ENCODE measurements at regions not wholly inside any gene's neighbourhood (a gene's known extent, or its start where the extent isn't known, plus 50 kb on each side); places are given as distances from the start of the nearest gene placed in this dataset.

DNA sequence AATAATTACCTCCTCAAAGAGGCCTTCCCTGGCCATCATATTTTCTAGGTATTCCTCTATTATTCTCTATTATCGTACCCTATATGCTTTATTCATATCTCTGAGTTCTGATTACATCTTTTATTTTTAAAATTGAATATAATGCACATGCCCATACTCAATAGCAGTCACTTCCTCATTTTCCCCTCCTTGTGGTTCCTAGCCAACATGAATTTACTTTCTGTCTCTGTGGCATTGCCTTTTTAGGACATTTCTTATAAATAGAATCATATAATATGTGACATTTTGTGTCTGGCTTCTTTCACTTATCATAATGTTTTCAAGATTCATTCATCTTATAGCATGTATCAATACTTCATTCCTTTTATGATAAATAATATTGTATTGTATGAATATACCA, 74.4 kb upstream of the TRHDE start:
- Histone ChIP-seq H3K27ac (ENCODE audit: low read depth, low read length) (no peak overlapping the region), H3K4ac (replicated peaks; ENCODE audit: insufficient read length, low read depth, low read length) (no peak overlapping the region), H3K14ac (ENCODE audit: insufficient read length) (no peak overlapping the region), H4K8ac (ENCODE audit: extremely low read depth, insufficient read depth, low read length) (no peak overlapping the region), H3K23me2 (ENCODE audit: low read depth, low read length) (no peaks in the 10 kb centered on the region), H4K91ac (replicated peaks; ENCODE audit: insufficient read length, low read length) (no peak overlapping the region), H3K36me3 (ENCODE audit: control insufficient read depth in 2 of 4, insufficient read depth in 4 of 4, low read length in 3 of 4) (no peaks in the 10 kb centered on the region), H2BK5ac (ENCODE audit: low read depth, low read length) (no peak overlapping the region), H3K23ac (ENCODE audit: insufficient read length) (no peak overlapping the region), H3K9me3 (ENCODE audit: insufficient read depth in 2 of 2, low read depth in 1 of 2, low read length in 1 of 2) (no peaks in the 10 kb centered on the region), H2BK20ac (ENCODE audit: low read length) (no peak overlapping the region), H4K5ac (ENCODE audit: insufficient read length, low read depth, low read length) (no peak overlapping the region), H2BK120ac (replicated peaks; ENCODE audit: low read depth, low read length) (no peak overlapping the region), H3K27me3 (replicated peaks in 1 of 4; ENCODE audit: control insufficient read depth in 3 of 4, extremely low read depth in 1 of 4, insufficient read depth in 3 of 4, low read length in 3 of 4) (no peaks in the 10 kb centered on the region), H2BK12ac (ENCODE audit: low read depth, low read length) (no peak overlapping the region), H2AK5ac (ENCODE audit: low read depth, low read length) (no peak overlapping the region), H3K56ac (replicated peaks; ENCODE audit: insufficient read length, low read depth, low read length) (no peak overlapping the region), H3K79me1 (ENCODE audit: low read depth, low read length) (no peaks in the 10 kb centered on the region), H3K9ac (replicated peaks in 1 of 4; ENCODE audit: extremely low read depth in 1 of 4, low read depth in 3 of 4, low read length in 3 of 4) (no peak overlapping the region), H3K4me3 (ENCODE audit: extremely low read depth in 1 of 4, insufficient read depth in 2 of 4, low read depth in 3 of 4, low read length in 4 of 4) (no peak overlapping the region), H2BK15ac (ENCODE audit: low read length) (no peak overlapping the region), H3K4me1 (replicated peaks in 1 of 4; ENCODE audit: control insufficient read depth in 3 of 4, insufficient read depth in 4 of 4, low read length in 3 of 4) (peaks cover 0 to 4% (median 0%) of the 10 kb centered on the region in 4 experiments; a peak in 1 of 7 replicates), H3K79me2 (ENCODE audit: control insufficient read depth in 1 of 2, insufficient read depth in 2 of 2, low read length in 2 of 2) (no peaks in the 10 kb centered on the region), H2AFZ (ENCODE audit: low read length) (no peak overlapping the region), H3K4me2 (ENCODE audit: insufficient read depth in 1 of 2, low read depth in 2 of 2, low read length in 2 of 2) (no peak overlapping the region), H4K20me1 (replicated peaks in 1 of 2; ENCODE audit: control insufficient read depth in 1 of 2, insufficient read depth in 2 of 2, low read length in 2 of 2) (no peaks in the 10 kb centered on the region), H3K18ac (ENCODE audit: extremely low read depth, low read length) (no peak overlapping the region)
- no peak for FAIRE-seq
- ChIA-PET CTCF (ENCODE audit: partially characterized antibody) (interaction anchor here (1.1 kb wide), 2 partner anchors 17 to 26 kb away, joined by 3 read pairs; no protein-coding TSS in a partner anchor), POLR2A (ENCODE audit: partially characterized antibody) (no interaction called here)
- no peak for DNase-seq (ENCODE audit: low read depth in 1 of 2, low spot score in 2 of 2)
- no peak for TF ChIP-seq RNF2 (IDR thresholded peaks at IDR 0.05; ENCODE audit: borderline replicate concordance, low read depth, low read length, missing control alignments, poor library complexity, severe bottlenecking)
- no peak for TF ChIP-seq CBX5 (IDR thresholded peaks at IDR 0.05; ENCODE audit: low read depth, low read length)
- no peak for TF ChIP-seq SP1 (IDR thresholded peaks at IDR 0.05; ENCODE audit: low read depth, low read length)
- TF ChIP-seq GABPA (IDR thresholded peaks at IDR 0.05; ENCODE audit: borderline replicate concordance, insufficient read depth, low read length), result no peak
- no peak for TF ChIP-seq GTF2F1 (IDR thresholded peaks at IDR 0.05; ENCODE audit: borderline replicate concordance, low read depth, low read length)
- TF ChIP-seq CREB1 (IDR thresholded peaks at IDR 0.05), result no peak
- TF ChIP-seq SP4 (IDR thresholded peaks at IDR 0.05; ENCODE audit: low read length), result no peak
- no peak for TF ChIP-seq SIRT6 (IDR thresholded peaks at IDR 0.05; ENCODE audit: low read length)
- TF ChIP-seq POU5F1 (IDR thresholded peaks at IDR 0.05; ENCODE audit: low read depth, low read length), result no peak
- TF ChIP-seq CTBP2 (IDR thresholded peaks at IDR 0.05; ENCODE audit: borderline replicate concordance, insufficient read depth, insufficient read length, low read length), result no peak
- no peak for TF ChIP-seq TBP (IDR thresholded peaks at IDR 0.05; ENCODE audit: low read depth, low read length)
- no peak for TF ChIP-seq KDM1A (IDR thresholded peaks at IDR 0.05; ENCODE audit: borderline replicate concordance, low read length)
- no peak for TF ChIP-seq CEBPB (IDR thresholded peaks at IDR 0.05; ENCODE audit: low read depth, low read length)
- 100% methylated on average over 1 of the region's 1 CpG; no CpG with 5 or more reads in 1 of the 2 experiments for WGBS, 2 experiments (ENCODE audit: extremely low coverage in 1 of 2, insufficient coverage in 1 of 2, insufficient read length in 1 of 2, insufficient replicate concordance in 2 of 2, low coverage in 1 of 2, low lambda C conversion rate in 2 of 2, missing lambda C conversion rate in 1 of 2)

Data from H1 (cell line).